HEK293 (cell line): ENCODE measurements at regions not wholly inside any gene's neighbourhood (a gene's known extent, or its start where the extent isn't known, plus 50 kb on each side); places are given as distances from the start of the nearest gene placed in this dataset.

Experiments used
- SALL2 ChIP-seq: fragments of 450-650 bp; formaldehyde crosslinking; IDR thresholded peaks from 2 replicates; pipeline ENCODE4 v1.5.0; 2017; ENCODE audit warnings: missing biosample characterization, mild to moderate bottlenecking, missing genetic modification characterization, borderline replicate concordance
- SCRT2 ChIP-seq: fragments of 450-650 bp; formaldehyde crosslinking; IDR thresholded peaks from 2 replicates; pipeline ENCODE4 v1.5.1; 2016; ENCODE audit warnings: missing biosample characterization, missing genetic modification characterization
- SP2 ChIP-seq: fragments of 450-650 bp; formaldehyde crosslinking; IDR thresholded peaks from 2 replicates; pipeline ENCODE4 v1.5.1; 2016; ENCODE audit warnings: missing biosample characterization, missing genetic modification characterization
- ZNF23 ChIP-seq: fragments of 450-650 bp; formaldehyde crosslinking; IDR thresholded peaks from 2 replicates; pipeline ENCODE4 v1.5.1; 2016; ENCODE audit warnings: missing biosample characterization, missing genetic modification characterization, borderline replicate concordance
- ZNF274 ChIP-seq, 2 experiments: fragments of 200-500 bp in 1 of 2; fragments of 450-650 bp in 1 of 2; sonication (Bioruptor generic) in 1 of 2; formaldehyde crosslinking in 1 of 2; IDR thresholded peaks; 2 replicates each; pipeline versions ENCODE4 v1.5.1 to v1.6.1; 2014 to 2016; ENCODE audit warnings: borderline replicate concordance in 1 of 2, inconsistent platforms in 1 of 2, low read length in 1 of 2, missing biosample characterization in 1 of 2, missing genetic modification characterization in 1 of 2
- ZNF404 ChIP-seq: fragments of 450-650 bp; formaldehyde crosslinking; IDR thresholded peaks from 2 replicates; pipeline ENCODE4 v1.5.1; 2017; ENCODE audit warnings: missing biosample characterization, missing genetic modification characterization
- ZNF660 ChIP-seq: fragments of 450-650 bp; IDR thresholded peaks from 2 replicates; pipeline ENCODE4 v1.5.1; 2018; ENCODE audit warnings: missing biosample characterization, mild to moderate bottlenecking, missing genetic modification characterization
- ZNF670 ChIP-seq: fragments of 450-650 bp; formaldehyde crosslinking; IDR thresholded peaks from 2 replicates; pipeline ENCODE4 v1.5.1; 2016; ENCODE audit warnings: missing biosample characterization, missing genetic modification characterization, low read depth
- TF ChIP-seq, protein P1 (sequence below): fragments of 450-650 bp; formaldehyde crosslinking; IDR thresholded peaks from 2 replicates; pipeline ENCODE4 v1.5.1; 2016; ENCODE audit warnings: missing biosample characterization, missing genetic modification characterization
- TF ChIP-seq, protein P2 (sequence below): fragments of 450-650 bp; formaldehyde crosslinking; IDR thresholded peaks from 2 replicates; pipeline ENCODE4 v1.5.1; 2016; ENCODE audit warnings: missing biosample characterization, missing genetic modification characterization, borderline replicate concordance

DNA sequence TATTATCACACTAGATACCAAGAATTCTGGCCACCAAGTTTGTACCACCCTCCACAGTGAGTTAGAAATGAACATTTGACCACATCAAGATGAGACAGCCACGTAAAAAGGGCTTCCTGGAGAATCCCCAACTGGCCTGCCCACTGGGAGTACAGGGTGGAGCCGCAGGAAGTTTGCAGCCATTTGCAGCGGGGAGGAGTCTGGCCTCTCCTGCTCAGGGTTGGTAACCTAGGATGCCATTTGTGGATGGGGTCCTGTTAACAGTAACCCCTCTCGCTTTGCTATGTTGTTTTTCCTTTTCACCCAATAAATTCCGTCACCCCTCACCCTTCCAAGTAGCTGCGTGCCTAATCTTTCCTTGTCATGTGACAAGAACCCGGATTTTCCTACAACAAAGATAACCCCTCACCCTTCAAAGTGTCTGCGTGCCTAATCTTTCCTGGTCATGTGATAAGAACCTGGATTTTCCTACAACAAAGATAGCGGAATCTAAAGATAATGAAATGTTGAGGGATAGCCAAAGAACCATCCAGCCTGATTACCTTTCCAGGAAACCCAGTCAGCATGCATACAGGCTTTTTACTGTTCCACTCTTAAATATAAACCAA, 245.4 kb downstream of the NAF1 start:
- TF ChIP-seq ZNF404 (tag by site-specific recombination) (no peak), SP2 (no peak), SCRT2 (tag by site-specific recombination) (no peak), ZNF23 (tag by site-specific recombination) (no peak), ZNF274 (IDR thresholded peaks at IDR 0.05; ENCODE audit: low read length) (no peak), ZNF274 (tag by site-specific recombination; IDR thresholded peaks at IDR 0.05; ENCODE audit: borderline replicate concordance) (no peak), ZNF670 (tag by site-specific recombination) (no peak), ZNF660 (tag by site-specific recombination) (no peak), SALL2 (no peak)
- TF ChIP-seq, protein P1, sequence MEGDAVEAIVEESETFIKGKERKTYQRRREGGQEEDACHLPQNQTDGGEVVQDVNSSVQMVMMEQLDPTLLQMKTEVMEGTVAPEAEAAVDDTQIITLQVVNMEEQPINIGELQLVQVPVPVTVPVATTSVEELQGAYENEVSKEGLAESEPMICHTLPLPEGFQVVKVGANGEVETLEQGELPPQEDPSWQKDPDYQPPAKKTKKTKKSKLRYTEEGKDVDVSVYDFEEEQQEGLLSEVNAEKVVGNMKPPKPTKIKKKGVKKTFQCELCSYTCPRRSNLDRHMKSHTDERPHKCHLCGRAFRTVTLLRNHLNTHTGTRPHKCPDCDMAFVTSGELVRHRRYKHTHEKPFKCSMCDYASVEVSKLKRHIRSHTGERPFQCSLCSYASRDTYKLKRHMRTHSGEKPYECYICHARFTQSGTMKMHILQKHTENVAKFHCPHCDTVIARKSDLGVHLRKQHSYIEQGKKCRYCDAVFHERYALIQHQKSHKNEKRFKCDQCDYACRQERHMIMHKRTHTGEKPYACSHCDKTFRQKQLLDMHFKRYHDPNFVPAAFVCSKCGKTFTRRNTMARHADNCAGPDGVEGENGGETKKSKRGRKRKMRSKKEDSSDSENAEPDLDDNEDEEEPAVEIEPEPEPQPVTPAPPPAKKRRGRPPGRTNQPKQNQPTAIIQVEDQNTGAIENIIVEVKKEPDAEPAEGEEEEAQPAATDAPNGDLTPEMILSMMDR = no peak
- TF ChIP-seq, protein P2, sequence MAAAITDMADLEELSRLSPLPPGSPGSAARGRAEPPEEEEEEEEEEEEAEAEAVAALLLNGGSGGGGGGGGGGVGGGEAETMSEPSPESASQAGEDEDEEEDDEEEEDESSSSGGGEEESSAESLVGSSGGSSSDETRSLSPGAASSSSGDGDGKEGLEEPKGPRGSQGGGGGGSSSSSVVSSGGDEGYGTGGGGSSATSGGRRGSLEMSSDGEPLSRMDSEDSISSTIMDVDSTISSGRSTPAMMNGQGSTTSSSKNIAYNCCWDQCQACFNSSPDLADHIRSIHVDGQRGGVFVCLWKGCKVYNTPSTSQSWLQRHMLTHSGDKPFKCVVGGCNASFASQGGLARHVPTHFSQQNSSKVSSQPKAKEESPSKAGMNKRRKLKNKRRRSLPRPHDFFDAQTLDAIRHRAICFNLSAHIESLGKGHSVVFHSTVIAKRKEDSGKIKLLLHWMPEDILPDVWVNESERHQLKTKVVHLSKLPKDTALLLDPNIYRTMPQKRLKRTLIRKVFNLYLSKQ (tag by site-specific recombination) = no peak
